H1 (cell line): ENCODE measurements at regions not wholly inside any gene's neighbourhood (a gene's known extent, or its start where the extent isn't known, plus 50 kb on each side); places are given as distances from the start of the nearest gene placed in this dataset.

Experiments
- CTCF ChIA-PET: fragments of 300-600 bp; sonication (Branson Sonifier 250); formaldehyde crosslinking; loops from one replicate; lab custom pipeline; 2021; ENCODE audit not compliant: partially characterized antibody; lab: Charles Lee
- POLR2A ChIA-PET: fragments of 300-600 bp; sonication (Branson Sonifier 250); formaldehyde crosslinking; loops from one replicate; lab custom pipeline; 2021; ENCODE audit warnings: inconsistent platforms; ENCODE audit not compliant: partially characterized antibody; lab: Charles Lee
- DNase-seq, 2 experiments: peaks; one replicate each; pipeline versions ENCODE4 v3.0.0 to v3.0.0-alpha.2; 2010 to 2022; ENCODE audit warnings: low spot score in 2 of 2, low read depth in 1 of 2, mixed read lengths in 1 of 2
- FAIRE-seq: peaks from 2 replicates; lab custom pipeline; 2011; peaks lifted over from hg19 to GRCh38; lab: Jason Lieb, UNC
- H2AFZ ChIP-seq: 2 replicates; pipeline ENCODE4 v1.8.1; 2012; ENCODE audit warnings: low read length, inconsistent platforms
- H2AK5ac ChIP-seq: 2 replicates; pipeline ENCODE4 v1.6.1; 2013; ENCODE audit warnings: low read depth, low read length
- H2BK120ac ChIP-seq: replicated peaks from 2 replicates; pipeline ENCODE3; 2013; ENCODE audit warnings: low read depth, low read length, inconsistent platforms
- H2BK12ac ChIP-seq: 2 replicates; pipeline ENCODE4 v1.6.1; 2013; ENCODE audit warnings: low read depth, low read length
- H2BK15ac ChIP-seq: 2 replicates; pipeline ENCODE4 v1.6.1; 2013; ENCODE audit warnings: low read length
- H2BK20ac ChIP-seq: 2 replicates; pipeline ENCODE4 v1.6.1; 2013; ENCODE audit warnings: low read length
- H2BK5ac ChIP-seq: 2 replicates; pipeline ENCODE4 v1.6.1; 2013; ENCODE audit warnings: low read depth, low read length
- H3K14ac ChIP-seq: 2 replicates; pipeline ENCODE4 v1.6.1; 2013; ENCODE audit warnings: inconsistent platforms; ENCODE audit not compliant: insufficient read length
- H3K18ac ChIP-seq: 2 replicates; pipeline ENCODE4 v1.6.1; 2013; ENCODE audit warnings: low read length; ENCODE audit errors: extremely low read depth
- H3K23ac ChIP-seq: 2 replicates; pipeline ENCODE4 v1.6.1; 2013; ENCODE audit warnings: inconsistent platforms; ENCODE audit not compliant: insufficient read length
- H3K23me2 ChIP-seq: 2 replicates; pipeline ENCODE4 v1.6.1; 2013; ENCODE audit warnings: low read depth, low read length
- H3K27ac ChIP-seq: 2 replicates; pipeline ENCODE4 v1.6.1; 2011; ENCODE audit warnings: low read depth, low read length, inconsistent platforms
- H3K27me3 ChIP-seq, 4 experiments: replicated peaks in 1 of 4; 1 replicate in 1 of 4; 2 replicates in 3 of 4; pipeline versions ENCODE4 v1.6.1 to v1.8.1; 2011 to 2013; ENCODE audit warnings: low read length in 3 of 4, mild to moderate bottlenecking in 3 of 4, inconsistent platforms in 2 of 4, mixed read lengths in 2 of 4, moderate library complexity in 1 of 4; ENCODE audit not compliant: control insufficient read depth in 3 of 4, insufficient read depth in 3 of 4; ENCODE audit errors: extremely low read depth in 1 of 4
- H3K36me3 ChIP-seq, 4 experiments: 2 replicates each; pipeline versions ENCODE4 v1.6.1 to v1.8.1; 2011 to 2013; ENCODE audit warnings: mild to moderate bottlenecking in 4 of 4, low read length in 3 of 4, moderate library complexity in 2 of 4, control low read depth in 1 of 4, inconsistent platforms in 1 of 4; ENCODE audit not compliant: insufficient read depth in 4 of 4, control insufficient read depth in 2 of 4
- H3K4ac ChIP-seq: replicated peaks from 2 replicates; pipeline ENCODE3; 2013; ENCODE audit warnings: low read length, low read depth, mixed read lengths, inconsistent platforms; ENCODE audit not compliant: insufficient read length
- H3K4me1 ChIP-seq, 4 experiments: replicated peaks in 1 of 4; 1 replicate in 1 of 4; 2 replicates in 3 of 4; pipeline versions ENCODE4 v1.6.1 to v1.8.1; 2011 to 2013; ENCODE audit warnings: low read length in 3 of 4, inconsistent platforms in 2 of 4, mixed read lengths in 1 of 4; ENCODE audit not compliant: insufficient read depth in 4 of 4, control insufficient read depth in 3 of 4
- H3K4me2 ChIP-seq, 2 experiments: 2 replicates each; pipeline versions ENCODE4 v1.6.1 to v1.8.1; 2011 to 2013; ENCODE audit warnings: low read depth in 2 of 2, low read length in 2 of 2, control low read depth in 1 of 2, inconsistent platforms in 1 of 2, mild to moderate bottlenecking in 1 of 2; ENCODE audit not compliant: insufficient read depth in 1 of 2
- H3K4me3 ChIP-seq, 4 experiments: fragments of 200-600, 300-600 bp in 1 of 4; sonication (generic), shearing (Covaris generic), sonication (Bioruptor Twin) in 1 of 4; 2 replicates each; pipeline versions ENCODE4 v1.5.1 to v1.8.1; 2011 to 2016; ENCODE audit warnings: low read length in 4 of 4, low read depth in 3 of 4, control low read depth in 2 of 4, inconsistent platforms in 2 of 4, mild to moderate bottlenecking in 2 of 4, mixed read lengths in 1 of 4, moderate library complexity in 1 of 4; ENCODE audit not compliant: insufficient read depth in 2 of 4; ENCODE audit errors: extremely low read depth in 1 of 4
- H3K56ac ChIP-seq: replicated peaks from 2 replicates; pipeline ENCODE3; 2013; ENCODE audit warnings: low read depth, mild to moderate bottlenecking, mixed read lengths, low read length, inconsistent platforms; ENCODE audit not compliant: insufficient read length
- H3K79me1 ChIP-seq: 2 replicates; pipeline ENCODE4 v1.6.1; 2013; ENCODE audit warnings: low read depth, low read length, control low read depth
- H3K79me2 ChIP-seq, 2 experiments: 2 replicates each; pipeline versions ENCODE4 v1.6.1 to v1.8.1; 2012 to 2013; ENCODE audit warnings: low read length in 2 of 2, mild to moderate bottlenecking in 2 of 2, inconsistent platforms in 1 of 2; ENCODE audit not compliant: insufficient read depth in 2 of 2, control insufficient read depth in 1 of 2
- H3K9ac ChIP-seq, 4 experiments: replicated peaks in 1 of 4; 1 replicate in 1 of 4; 2 replicates in 3 of 4; pipeline versions ENCODE4 v1.6.1 to v1.8.1; 2011 to 2013; ENCODE audit warnings: low read depth in 3 of 4, low read length in 3 of 4, control low read depth in 2 of 4, mild to moderate bottlenecking in 2 of 4, moderate library complexity in 2 of 4, inconsistent platforms in 1 of 4; ENCODE audit errors: extremely low read depth in 1 of 4
- H3K9me3 ChIP-seq, 2 experiments: 2 replicates each; pipeline versions ENCODE4 v1.6.1 to v1.8.1; 2012 to 2013; ENCODE audit warnings: mild to moderate bottlenecking in 2 of 2, moderate library complexity in 2 of 2, control low read depth in 1 of 2, inconsistent platforms in 1 of 2, low read depth in 1 of 2, low read length in 1 of 2, mixed read lengths in 1 of 2; ENCODE audit not compliant: insufficient read depth in 2 of 2
- H4K20me1 ChIP-seq, 2 experiments: replicated peaks in 1 of 2; 2 replicates each; pipeline versions ENCODE3 to v1.8.1; 2011 to 2013; ENCODE audit warnings: inconsistent platforms in 2 of 2, low read length in 2 of 2, mild to moderate bottlenecking in 1 of 2; ENCODE audit not compliant: insufficient read depth in 2 of 2, control insufficient read depth in 1 of 2
- H4K5ac ChIP-seq: 2 replicates; pipeline ENCODE4 v1.6.1; 2013; ENCODE audit warnings: low read length, low read depth, mixed read lengths, inconsistent platforms; ENCODE audit not compliant: insufficient read length
- H4K8ac ChIP-seq: 2 replicates; pipeline ENCODE4 v1.8.0; 2013; ENCODE audit warnings: mild to moderate bottlenecking, moderate library complexity, low read length, inconsistent platforms; ENCODE audit not compliant: insufficient read depth; ENCODE audit errors: extremely low read depth
- H4K91ac ChIP-seq: replicated peaks from 2 replicates; pipeline ENCODE3; 2013; ENCODE audit warnings: low read length, mixed read lengths, inconsistent platforms; ENCODE audit not compliant: insufficient read length
- EGR1 ChIP-seq: IDR thresholded peaks from 2 replicates; pipeline ENCODE4 v1.6.1; 2011; ENCODE audit warnings: low read depth, low read length, borderline replicate concordance
- JUN ChIP-seq: IDR thresholded peaks from 2 replicates; pipeline ENCODE4 v1.6.1; 2011; ENCODE audit warnings: low read depth, mild to moderate bottlenecking, improper control_type of control experiment, low read length
- PHF8 ChIP-seq: fragments of 200-600 bp; sonication (generic); conservative IDR thresholded peaks from 2 replicates; pipeline ENCODE4 v1.7.1; 2012; ENCODE audit warnings: low read depth, mild to moderate bottlenecking, inconsistent platforms, low read length, moderate library complexity
- TAF7 ChIP-seq: optimal IDR thresholded peaks from 2 replicates; pipeline ENCODE3; 2011; ENCODE audit warnings: low read depth, mild to moderate bottlenecking, inconsistent platforms, low read length, moderate library complexity, borderline replicate concordance
- TCF12 ChIP-seq: IDR thresholded peaks from 2 replicates; pipeline ENCODE4 v1.6.1; 2011; ENCODE audit warnings: low read depth, mild to moderate bottlenecking, low read length
- WGBS, 2 experiments: shearing (Covaris generic) in 1 of 2; methylation state at CpG; one replicate each; pipeline versions ENCODE4 v1.1.6 to v1.1.7; 2013 to 2015; ENCODE audit warnings: low lambda C conversion rate in 2 of 2, mixed read lengths in 2 of 2, inconsistent platforms in 1 of 2, low coverage in 1 of 2, missing lambda C conversion rate in 1 of 2; ENCODE audit not compliant: insufficient replicate concordance in 2 of 2, insufficient coverage in 1 of 2, insufficient read length in 1 of 2; ENCODE audit errors: extremely low coverage in 1 of 2, missing lambda C conversion rate in 1 of 2; 5-methylcytosine and 5-hydroxymethylcytosine counted together

DNA sequence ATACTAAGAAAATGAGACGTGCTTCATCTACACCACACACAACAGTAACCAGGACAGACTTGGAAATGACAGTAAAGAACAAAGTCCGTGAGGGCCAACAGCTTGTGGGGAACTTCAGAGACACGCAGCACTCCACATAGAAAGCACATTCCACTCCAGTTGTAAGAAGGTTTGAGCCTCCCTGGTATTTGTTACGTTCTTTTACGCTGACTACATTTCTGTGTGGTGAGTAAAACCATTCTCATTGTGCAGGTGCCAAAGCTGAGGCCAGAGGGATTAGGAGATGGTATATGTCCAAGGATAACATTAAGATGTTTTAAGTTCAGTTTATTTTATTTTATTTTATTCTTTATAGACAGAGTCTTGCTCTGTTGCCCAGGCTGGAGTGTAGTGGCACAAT, 1189.9 kb downstream of the UQCRFS1 start:
- CTCF ChIA-PET: interaction anchor here (1.0 kb wide), 1 partner anchor 194 kb away, joined by 3 read pairs; no protein-coding TSS in a partner anchor
- no peaks in the 10 kb centered on the region for H3K79me2 ChIP-seq
- H3K23me2 ChIP-seq: no peaks in the 10 kb centered on the region
- TF ChIP-seq TCF12 (no peak), JUN (no peak), PHF8 (no peak), TAF7 (no peak), EGR1 (no peak)
- TF ChIP-seq, all 59 proteins: peak for 0
- POLR2A ChIA-PET: no interaction called here
- Histone ChIP-seq H3K79me1 (no peaks in the 10 kb centered on the region), H4K91ac (no peak overlapping the region), H4K8ac (no peak overlapping the region), H3K56ac (no peak overlapping the region), H4K5ac (no peak overlapping the region), H4K20me1 (no peaks in the 10 kb centered on the region), H3K4ac (no peak overlapping the region), H3K27ac (no peak overlapping the region), H3K36me3 (no peaks in the 10 kb centered on the region), H3K23ac (no peak overlapping the region), H3K4me1 (peaks cover 0 to 6% (median 2%) of the 10 kb centered on the region in 4 experiments; a peak in 2 of 7 replicates), H3K18ac (no peak overlapping the region), H3K14ac (no peak overlapping the region), H3K9ac (no peak overlapping the region), H3K4me2 (no peak overlapping the region), H3K9me3 (no peaks in the 10 kb centered on the region), H2BK20ac (no peak overlapping the region), H2BK5ac (no peak overlapping the region), H3K27me3 (no peaks in the 10 kb centered on the region; a peak in 1 of 7 replicates), H2AK5ac (no peak overlapping the region), H2BK120ac (no peak overlapping the region), H2BK12ac (no peak overlapping the region), H2BK15ac (no peak overlapping the region), H3K4me3 (no peak overlapping the region), H2AFZ (no peak overlapping the region)
- no peak for FAIRE-seq
- no peak for DNase-seq
- WGBS, 2 experiments: 87% methylated on average over 5 of the region's 5 CpGs; no CpG with 5 or more reads in 1 of the 2 experiments
